ENCODE measurements at regions not wholly inside any gene's neighbourhood (a gene's known extent, or its start where the extent isn't known, plus 50 kb on each side); places are given as distances from the start of the nearest gene placed in this dataset.

DNA sequence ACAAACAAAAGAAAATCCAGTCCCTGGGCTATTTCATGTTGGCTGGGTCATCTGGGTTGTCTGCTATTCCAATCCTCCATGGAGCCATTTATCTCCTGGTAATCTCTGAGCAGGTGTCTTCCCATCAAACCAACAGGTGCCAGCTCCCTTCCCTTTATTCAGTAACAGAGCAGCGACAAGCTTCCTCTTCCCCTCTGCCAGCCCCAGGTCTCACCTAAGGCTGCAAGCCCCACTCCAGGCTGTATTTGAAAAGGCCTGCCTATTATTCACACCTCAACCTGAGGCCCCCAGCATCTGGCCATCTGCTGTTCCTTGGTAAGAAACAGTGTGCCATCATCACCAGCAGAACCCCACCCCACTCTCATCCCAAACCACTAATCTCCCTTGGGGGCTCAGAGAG lies 436.2 kb downstream of the BUD13 start:
- no peak for TF ChIP-seq POLR2A (IDR thresholded peaks at IDR 0.05)
- TF ChIP-seq, protein P1, sequence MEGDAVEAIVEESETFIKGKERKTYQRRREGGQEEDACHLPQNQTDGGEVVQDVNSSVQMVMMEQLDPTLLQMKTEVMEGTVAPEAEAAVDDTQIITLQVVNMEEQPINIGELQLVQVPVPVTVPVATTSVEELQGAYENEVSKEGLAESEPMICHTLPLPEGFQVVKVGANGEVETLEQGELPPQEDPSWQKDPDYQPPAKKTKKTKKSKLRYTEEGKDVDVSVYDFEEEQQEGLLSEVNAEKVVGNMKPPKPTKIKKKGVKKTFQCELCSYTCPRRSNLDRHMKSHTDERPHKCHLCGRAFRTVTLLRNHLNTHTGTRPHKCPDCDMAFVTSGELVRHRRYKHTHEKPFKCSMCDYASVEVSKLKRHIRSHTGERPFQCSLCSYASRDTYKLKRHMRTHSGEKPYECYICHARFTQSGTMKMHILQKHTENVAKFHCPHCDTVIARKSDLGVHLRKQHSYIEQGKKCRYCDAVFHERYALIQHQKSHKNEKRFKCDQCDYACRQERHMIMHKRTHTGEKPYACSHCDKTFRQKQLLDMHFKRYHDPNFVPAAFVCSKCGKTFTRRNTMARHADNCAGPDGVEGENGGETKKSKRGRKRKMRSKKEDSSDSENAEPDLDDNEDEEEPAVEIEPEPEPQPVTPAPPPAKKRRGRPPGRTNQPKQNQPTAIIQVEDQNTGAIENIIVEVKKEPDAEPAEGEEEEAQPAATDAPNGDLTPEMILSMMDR (IDR thresholded peaks at IDR 0.05), result no peak

Data from prostate gland (tissue), 2 donors.